A549 (cell line): ENCODE measurements at regions not wholly inside any gene's neighbourhood (a gene's known extent, or its start where the extent isn't known, plus 50 kb on each side); places are given as distances from the start of the nearest gene placed in this dataset.

Experiments
- CEBPB ChIP-seq, 2 experiments: fragments of >200 bp in 1 of 2; sonication (Bioruptor Twin) in 1 of 2; formaldehyde crosslinking in 1 of 2; IDR thresholded peaks; 2 replicates each; pipeline ENCODE4 v1.6.1; 2012 to 2016
- CHD2 ChIP-seq: fragments of 150-350 bp; IDR thresholded peaks from 2 replicates; pipeline ENCODE4 v1.6.1; 2014; ENCODE audit warnings: low read length; ENCODE audit not compliant: partially characterized antibody
- EP300 ChIP-seq, 2 experiments: fragments of >200 bp; sonication (Bioruptor Twin); formaldehyde crosslinking; IDR thresholded peaks; 2 replicates in 1 of 2; 3 replicates in 1 of 2; pipeline ENCODE4 v1.6.1; 2016 to 2017
- ESRRA ChIP-seq: fragments of 150-350 bp; IDR thresholded peaks from 2 replicates; pipeline ENCODE4 v1.6.1; 2014; ENCODE audit warnings: mild to moderate bottlenecking, low read length, borderline replicate concordance
- HMGXB4 ChIP-seq: fragments of 250-450 bp; sonication (Bioruptor Pico); IDR thresholded peaks from 2 replicates; pipeline ENCODE4 v1.5.0; 2021; ENCODE audit warnings: mild to moderate bottlenecking, moderate library complexity, borderline replicate concordance
- MYC ChIP-seq: IDR thresholded peaks from 2 replicates; pipeline ENCODE4 v1.6.1; 2012; ENCODE audit warnings: mild to moderate bottlenecking, inconsistent platforms, low read length, improper control_type of control experiment, borderline replicate concordance
- PBX3 ChIP-seq: IDR thresholded peaks from 2 replicates; pipeline ENCODE4 v1.6.1; 2012
- PHF8 ChIP-seq: fragments of 200-600 bp; sonication (generic); IDR thresholded peaks from 2 replicates; pipeline ENCODE4 v1.6.1; 2016; ENCODE audit warnings: low read depth, mild to moderate bottlenecking, antibody characterized with exemption, moderate library complexity, borderline replicate concordance
- POLR2A ChIP-seq: IDR thresholded peaks from 2 replicates; pipeline ENCODE4 v1.6.1; 2012; ENCODE audit warnings: mild to moderate bottlenecking, low read length
- REST ChIP-seq: fragments of 200-600 bp; sonication (generic); IDR thresholded peaks from 2 replicates; pipeline ENCODE4 v1.6.1; 2016; ENCODE audit warnings: antibody characterized with exemption, mild to moderate bottlenecking, moderate library complexity
- SMC3 ChIP-seq: fragments of >200 bp; sonication (Bioruptor Twin); formaldehyde crosslinking; IDR thresholded peaks from 3 replicates; pipeline ENCODE4 v1.6.1; 2018; ENCODE audit warnings: inconsistent platforms
- TP53 ChIP-seq: fragments of 250-450 bp; sonication (Bioruptor Pico); IDR thresholded peaks from 2 replicates; pipeline ENCODE4 v1.5.0; 2021; ENCODE audit warnings: mild to moderate bottlenecking, moderate library complexity
- TF ChIP-seq, protein P1 (sequence below): fragments of >200 bp; sonication (Bioruptor Twin); formaldehyde crosslinking; IDR thresholded peaks from 3 replicates; pipeline ENCODE4 v1.5.1; 2016
- TF ChIP-seq, protein P2 (sequence below): fragments of 450-650 bp; IDR thresholded peaks from 2 replicates; pipeline ENCODE4 v1.6.1; 2014; ENCODE audit warnings: antibody characterized with exemption

GRCh38 chr4:174056959-174057358, 226.5 kb downstream of the FBXO8 start:
- TF ChIP-seq, protein P1, sequence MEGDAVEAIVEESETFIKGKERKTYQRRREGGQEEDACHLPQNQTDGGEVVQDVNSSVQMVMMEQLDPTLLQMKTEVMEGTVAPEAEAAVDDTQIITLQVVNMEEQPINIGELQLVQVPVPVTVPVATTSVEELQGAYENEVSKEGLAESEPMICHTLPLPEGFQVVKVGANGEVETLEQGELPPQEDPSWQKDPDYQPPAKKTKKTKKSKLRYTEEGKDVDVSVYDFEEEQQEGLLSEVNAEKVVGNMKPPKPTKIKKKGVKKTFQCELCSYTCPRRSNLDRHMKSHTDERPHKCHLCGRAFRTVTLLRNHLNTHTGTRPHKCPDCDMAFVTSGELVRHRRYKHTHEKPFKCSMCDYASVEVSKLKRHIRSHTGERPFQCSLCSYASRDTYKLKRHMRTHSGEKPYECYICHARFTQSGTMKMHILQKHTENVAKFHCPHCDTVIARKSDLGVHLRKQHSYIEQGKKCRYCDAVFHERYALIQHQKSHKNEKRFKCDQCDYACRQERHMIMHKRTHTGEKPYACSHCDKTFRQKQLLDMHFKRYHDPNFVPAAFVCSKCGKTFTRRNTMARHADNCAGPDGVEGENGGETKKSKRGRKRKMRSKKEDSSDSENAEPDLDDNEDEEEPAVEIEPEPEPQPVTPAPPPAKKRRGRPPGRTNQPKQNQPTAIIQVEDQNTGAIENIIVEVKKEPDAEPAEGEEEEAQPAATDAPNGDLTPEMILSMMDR: no peak
- TF ChIP-seq TP53 (CRISPR knock-in tag) (no peak), SMC3 (no peak), CEBPB (IDR thresholded peaks at IDR 0.05) (no peak), HMGXB4 (CRISPR knock-in tag) (no peak), REST (no peak), POLR2A (no peak), PBX3 (no peak), EP300 (IDR thresholded peaks at IDR 0.05) (no peak), PHF8 (no peak), ESRRA (no peak), MYC (no peak), CHD2 (no peak)
- TF ChIP-seq, protein P2, sequence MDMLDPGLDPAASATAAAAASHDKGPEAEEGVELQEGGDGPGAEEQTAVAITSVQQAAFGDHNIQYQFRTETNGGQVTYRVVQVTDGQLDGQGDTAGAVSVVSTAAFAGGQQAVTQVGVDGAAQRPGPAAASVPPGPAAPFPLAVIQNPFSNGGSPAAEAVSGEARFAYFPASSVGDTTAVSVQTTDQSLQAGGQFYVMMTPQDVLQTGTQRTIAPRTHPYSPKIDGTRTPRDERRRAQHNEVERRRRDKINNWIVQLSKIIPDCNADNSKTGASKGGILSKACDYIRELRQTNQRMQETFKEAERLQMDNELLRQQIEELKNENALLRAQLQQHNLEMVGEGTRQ: no peak
